HCT116 (cell line): ENCODE measurements at regions not wholly inside any gene's neighbourhood (a gene's known extent, or its start where the extent isn't known, plus 50 kb on each side); places are given as distances from the start of the nearest gene placed in this dataset.

Experiments
- ATAC-seq: fragments of 200-7000 bp; cut with Tn5 transposase; 2 replicates; pipeline ENCODE4 v1.9.1; 2020; ENCODE audit warnings: mild to moderate bottlenecking, moderate library complexity
- BruUV-seq: library from RNA; stranded (reverse); fragments of 400-500 nt; replicated peaks from 2 replicates; lab custom pipeline; 2021; lab: Mats Ljungman, UMichigan
- CTCF ChIA-PET: fragments of 300-600 bp; sonication (Branson Sonifier 250); formaldehyde crosslinking; loops from one replicate; lab custom pipeline; 2021; ENCODE audit warnings: antibody characterized with exemption; lab: Charles Lee
- POLR2A ChIA-PET: fragments of 300-600, 350-600 bp; sonication (Branson Sonifier 250); formaldehyde crosslinking; loops from one replicate; lab custom pipeline; 2021; ENCODE audit warnings: antibody characterized with exemption; lab: Charles Lee
- RAD21 ChIA-PET, 2 experiments: fragments of 300-600 bp; sonication (Branson Sonifier 250); formaldehyde crosslinking; loops; one replicate each; lab custom pipeline; 2023; ENCODE audit warnings: low total read pairs in 2 of 2; ENCODE audit not compliant: uncharacterized antibody in 2 of 2, unreplicated experiment in 2 of 2, low non-redundant PET in 1 of 2; lab: Charles Lee
- DNase-seq: peaks from one replicate; pipeline ENCODE4 v3.0.0-alpha.2; 2010; ENCODE audit warnings: low read depth, low spot score
- H2AFZ ChIP-seq: fragments of 200-600 bp; shearing (Covaris generic), sonication (generic); 2 replicates; pipeline ENCODE4 v1.6.1; 2017; ENCODE audit warnings: low read depth, mixed run types, mixed read lengths, antibody characterized with exemption, low read length; ENCODE audit not compliant: poor library complexity, severe bottlenecking
- H3K27ac ChIP-seq: 2 replicates; pipeline ENCODE4 v1.5.1; 2012; ENCODE audit warnings: low read depth, low read length
- H3K27me3 ChIP-seq: fragments of 200-600 bp; sonication (generic); 2 replicates; pipeline ENCODE4 v1.6.1; 2016; ENCODE audit warnings: mixed run types, low read length, mixed read lengths; ENCODE audit not compliant: insufficient read depth
- H3K36me3 ChIP-seq, 2 experiments: fragments of 200-500 bp in 1 of 2; fragments of 200-600 bp in 1 of 2; sonication (Bioruptor generic) in 1 of 2; sonication (generic) in 1 of 2; 2 replicates each; pipeline versions ENCODE4 v1.5.1 to v1.6.1; 2014 to 2016; ENCODE audit warnings: low read length in 2 of 2, inconsistent platforms in 1 of 2, mixed read lengths in 1 of 2, mixed run types in 1 of 2; ENCODE audit not compliant: insufficient read depth in 2 of 2, control insufficient read depth in 1 of 2
- H3K4me1 ChIP-seq, 2 experiments: fragments of 200-600 bp in 1 of 2; sonication (generic) in 1 of 2; 2 replicates each; pipeline versions ENCODE4 v1.5.1 to v1.6.1; 2012 to 2017; ENCODE audit warnings: low read length in 2 of 2, inconsistent platforms in 1 of 2, mild to moderate bottlenecking in 1 of 2, mixed read lengths in 1 of 2, mixed run types in 1 of 2, moderate library complexity in 1 of 2; ENCODE audit not compliant: insufficient read depth in 2 of 2, control insufficient read depth in 1 of 2
- H3K4me2 ChIP-seq: fragments of 200-600 bp; sonication (generic); 2 replicates; pipeline ENCODE4 v1.6.1; 2017; ENCODE audit warnings: mixed run types, low read length, mixed read lengths
- H3K4me3 ChIP-seq, 2 experiments: fragments of 200-600 bp in 1 of 2; sonication (generic) in 1 of 2; replicated peaks in 1 of 2; 2 replicates each; pipeline ENCODE4 v1.5.1; 2011 to 2016; ENCODE audit warnings: low read length in 2 of 2, control low read depth in 1 of 2, low read depth in 1 of 2, mild to moderate bottlenecking in 1 of 2, mixed read lengths in 1 of 2, mixed run types in 1 of 2
- H3K79me2 ChIP-seq: fragments of 200-600 bp; sonication (generic); 2 replicates; pipeline ENCODE4 v1.6.1; 2017; ENCODE audit warnings: mild to moderate bottlenecking, mixed run types, low read length, moderate library complexity, mixed read lengths; ENCODE audit not compliant: insufficient read depth
- H3K9ac ChIP-seq: fragments of 200-600 bp; sonication (generic); 2 replicates; pipeline ENCODE4 v1.6.1; 2016; ENCODE audit warnings: low read length, mixed read lengths
- H3K9me2 ChIP-seq: fragments of 200-600 bp; sonication (generic), shearing (Covaris generic); 2 replicates; pipeline ENCODE4 v1.6.1; 2017; ENCODE audit warnings: mixed run types, mild to moderate bottlenecking, moderate library complexity; ENCODE audit not compliant: insufficient read depth
- H3K9me3 ChIP-seq, 2 experiments: fragments of 200-500 bp in 1 of 2; fragments of 200-600 bp in 1 of 2; sonication (Bioruptor generic) in 1 of 2; sonication (generic) in 1 of 2; 2 replicates each; pipeline ENCODE4 v1.6.1; 2014 to 2017; ENCODE audit warnings: low read length in 2 of 2, mixed read lengths in 2 of 2, inconsistent platforms in 1 of 2, low read depth in 1 of 2, mild to moderate bottlenecking in 1 of 2, mixed run types in 1 of 2, moderate library complexity in 1 of 2; ENCODE audit not compliant: control insufficient read depth in 1 of 2, insufficient read depth in 1 of 2
- H4K20me1 ChIP-seq: fragments of 200-600 bp; sonication (generic), shearing (Covaris generic); 2 replicates; pipeline ENCODE4 v1.6.1; 2017; ENCODE audit warnings: mixed run types, mild to moderate bottlenecking, moderate library complexity; ENCODE audit not compliant: insufficient read depth
- CBX3 ChIP-seq: IDR thresholded peaks from 2 replicates; pipeline ENCODE4 v1.6.1; 2012; ENCODE audit warnings: low read depth
- EGR1 ChIP-seq: IDR thresholded peaks from 2 replicates; pipeline ENCODE4 v1.6.1; 2012; ENCODE audit warnings: low read depth
- FOSL1 ChIP-seq: IDR thresholded peaks from 2 replicates; pipeline ENCODE4 v1.6.1; 2012; ENCODE audit warnings: low read depth
- POLR2AphosphoS5 ChIP-seq: IDR thresholded peaks from 2 replicates; pipeline ENCODE4 v1.6.1; 2011; ENCODE audit warnings: mild to moderate bottlenecking, low read depth, low read length, moderate library complexity
- REST ChIP-seq: IDR thresholded peaks from 2 replicates; pipeline ENCODE4 v1.6.1; 2012; ENCODE audit warnings: low read depth
- SRF ChIP-seq: IDR thresholded peaks from 2 replicates; pipeline ENCODE4 v1.6.1; 2012; ENCODE audit warnings: low read depth
- TCF7L2 ChIP-seq: IDR thresholded peaks from 2 replicates; pipeline ENCODE4 v1.7.0; 2011; ENCODE audit warnings: borderline replicate concordance, inconsistent platforms; ENCODE audit not compliant: insufficient read depth, insufficient read length; ENCODE audit errors: extremely low read depth
- ZFX ChIP-seq: fragments of 450-650 bp; IDR thresholded peaks from 2 replicates; pipeline ENCODE4 v1.6.1; 2017
- ZNF274 ChIP-seq: fragments of 200-500 bp; sonication (Bioruptor generic); IDR thresholded peaks from 2 replicates; pipeline ENCODE4 v1.6.1; 2014; ENCODE audit warnings: mild to moderate bottlenecking, low read depth, low read length, inconsistent platforms
- intact Hi-C: fragments of 100-400 bp; cut with micrococcal nuclease; formaldehyde crosslinking; loops from 2 replicates; pipeline ENCODE4 v1.10.0; 2022
- TF ChIP-seq, protein P1 (sequence below), 3 experiments: fragments of 200-600 bp in 1 of 3; sonication (generic) in 1 of 3; IDR thresholded peaks in 2 of 3; conservative IDR thresholded peaks in 1 of 3; 2 replicates each; pipeline ENCODE4 v1.5.1; 2012 to 2017; ENCODE audit warnings: low read depth in 2 of 3, low read length in 2 of 3, antibody characterized with exemption in 1 of 3, borderline replicate concordance in 1 of 3, control low read depth in 1 of 3, mild to moderate bottlenecking in 1 of 3, mixed read lengths in 1 of 3, mixed run types in 1 of 3, moderate library complexity in 1 of 3; ENCODE audit not compliant: insufficient read depth in 1 of 3
- TF ChIP-seq, protein P2 (sequence below): IDR thresholded peaks from 2 replicates; pipeline ENCODE4 v1.6.1; 2012

DNA sequence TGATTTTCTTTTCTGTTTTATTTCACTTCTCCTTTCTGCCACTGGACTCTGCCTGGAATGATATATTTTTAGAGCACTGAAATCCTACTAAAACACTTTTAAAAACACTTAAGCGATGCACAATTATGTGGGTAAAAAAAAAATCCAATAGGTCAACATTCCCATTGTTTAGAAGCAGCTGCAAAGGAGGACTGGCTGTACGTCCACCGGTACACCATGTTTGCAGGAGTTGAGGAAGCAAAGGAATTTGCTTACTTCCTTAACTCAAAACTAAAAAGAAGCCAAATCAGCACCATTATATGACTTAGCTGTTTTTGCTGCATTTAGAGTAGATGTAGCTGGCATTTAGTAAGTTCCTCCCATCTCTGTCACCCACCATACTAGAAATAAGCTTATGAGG is 186.8 kb upstream of the TMTC1 start:
- Histone ChIP-seq H2AFZ (no peak overlapping the region), H3K4me3 (no peak overlapping the region), H3K9me3 (no peaks in the 10 kb centered on the region), H3K36me3 (no peaks in the 10 kb centered on the region), H3K79me2 (no peaks in the 10 kb centered on the region), H3K9ac (no peak overlapping the region), H3K9me2 (no peaks in the 10 kb centered on the region), H3K4me2 (no peak overlapping the region), H3K27me3 (no peaks in the 10 kb centered on the region), H3K4me1 (no peaks in the 10 kb centered on the region), H3K27ac (no peak overlapping the region), H4K20me1 (no peaks in the 10 kb centered on the region)
- POLR2A ChIA-PET: no interaction called here
- TF ChIP-seq POLR2AphosphoS5 (no peak), ZFX (no peak), FOSL1 (no peak), EGR1 (no peak), SRF (no peak), CBX3 (no peak), ZNF274 (no peak), REST (no peak), TCF7L2 (no peak)
- TF ChIP-seq, protein P1, sequence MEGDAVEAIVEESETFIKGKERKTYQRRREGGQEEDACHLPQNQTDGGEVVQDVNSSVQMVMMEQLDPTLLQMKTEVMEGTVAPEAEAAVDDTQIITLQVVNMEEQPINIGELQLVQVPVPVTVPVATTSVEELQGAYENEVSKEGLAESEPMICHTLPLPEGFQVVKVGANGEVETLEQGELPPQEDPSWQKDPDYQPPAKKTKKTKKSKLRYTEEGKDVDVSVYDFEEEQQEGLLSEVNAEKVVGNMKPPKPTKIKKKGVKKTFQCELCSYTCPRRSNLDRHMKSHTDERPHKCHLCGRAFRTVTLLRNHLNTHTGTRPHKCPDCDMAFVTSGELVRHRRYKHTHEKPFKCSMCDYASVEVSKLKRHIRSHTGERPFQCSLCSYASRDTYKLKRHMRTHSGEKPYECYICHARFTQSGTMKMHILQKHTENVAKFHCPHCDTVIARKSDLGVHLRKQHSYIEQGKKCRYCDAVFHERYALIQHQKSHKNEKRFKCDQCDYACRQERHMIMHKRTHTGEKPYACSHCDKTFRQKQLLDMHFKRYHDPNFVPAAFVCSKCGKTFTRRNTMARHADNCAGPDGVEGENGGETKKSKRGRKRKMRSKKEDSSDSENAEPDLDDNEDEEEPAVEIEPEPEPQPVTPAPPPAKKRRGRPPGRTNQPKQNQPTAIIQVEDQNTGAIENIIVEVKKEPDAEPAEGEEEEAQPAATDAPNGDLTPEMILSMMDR (IDR thresholded peaks at IDR 0.05 in 2 of 3, conservative IDR thresholded peaks at IDR 0.05 in 1 of 3; ENCODE audit: borderline replicate concordance in 1 of 3, insufficient read depth in 1 of 3, low read depth in 2 of 3, low read length in 2 of 3): no peak
- TF ChIP-seq, protein P2, sequence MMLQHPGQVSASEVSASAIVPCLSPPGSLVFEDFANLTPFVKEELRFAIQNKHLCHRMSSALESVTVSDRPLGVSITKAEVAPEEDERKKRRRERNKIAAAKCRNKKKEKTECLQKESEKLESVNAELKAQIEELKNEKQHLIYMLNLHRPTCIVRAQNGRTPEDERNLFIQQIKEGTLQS: no peak
- BruUV-seq: no TSS peak
- intact Hi-C loops: loop anchor here (5.0 kb wide), 1 partner anchor 48 kb away; no protein-coding TSS in a partner anchor
- RAD21 ChIA-PET: no interaction called here
- CTCF ChIA-PET: no interaction called here
- ATAC-seq (no peak), DNase-seq (no peak)
